M059J (cell line): ENCODE measurements at regions not wholly inside any gene's neighbourhood (a gene's known extent, or its start where the extent isn't known, plus 50 kb on each side); places are given as distances from the start of the nearest gene placed in this dataset.
"Not testable (repeated sequence)": the region's sequence is repeated elsewhere in the genome, so short reads cannot be mapped to it uniquely, and the experiment has no call there.

Experiments
- DNase-seq: peaks from one replicate; pipeline ENCODE4 v3.0.0-alpha.2; 2012; ENCODE audit warnings: low read depth

- not testable (repeated sequence) for DNase-seq
Measured at GRCh38 chr11:67873223-67873622, 130.7 kb downstream of the UNC93B1 start.

GRCh38 chr11:67871168-67871567, 132.7 kb downstream of the UNC93B1 start:
- not testable (repeated sequence) for DNase-seq

GRCh38 chr11:67862896-67863295, 141.0 kb downstream of the UNC93B1 start:
- not testable (repeated sequence) for DNase-seq

GRCh38 chr11:67859513-67860161, 144.3 kb downstream of the UNC93B1 start:
- DNase-seq, result not testable (repeated sequence)

GRCh38 chr11:67850747-67851146, 153.2 kb downstream of the UNC93B1 start:
- DNase-seq, result not testable (repeated sequence)

- not testable (repeated sequence) for DNase-seq
Measured at GRCh38 chr11:67849766-67850165, 154.1 kb downstream of the UNC93B1 start.

GRCh38 chr11:67847896-67848875, 155.7 kb downstream of the UNC93B1 start:
- DNase-seq, result not testable (repeated sequence)

- DNase-seq, result not testable (repeated sequence)
Measured at GRCh38 chr11:67846303-67846702, 157.6 kb downstream of the UNC93B1 start.

- not testable (repeated sequence) for DNase-seq
Measured at GRCh38 chr11:67845296-67845695, 158.6 kb downstream of the UNC93B1 start.

GRCh38 chr11:67840599-67840998, 163.3 kb downstream of the UNC93B1 start:
- not testable (repeated sequence) for DNase-seq

GRCh38 chr11:67830152-67830551, 155.7 kb upstream of the ALDH3B2 start:
- not testable (repeated sequence) for DNase-seq

GRCh38 chr11:67826951-67827296, 152.5 kb upstream of the ALDH3B2 start:
- not testable (repeated sequence) for DNase-seq

- DNase-seq, result not testable (repeated sequence)
Measured at GRCh38 chr11:67826028-67826950, 151.9 kb upstream of the ALDH3B2 start.

- not testable (repeated sequence) for DNase-seq
Measured at GRCh38 chr11:67824861-67825260, 150.4 kb upstream of the ALDH3B2 start.

- DNase-seq, result no peak
Measured at GRCh38 chr11:67820081-67820480, 145.7 kb upstream of the ALDH3B2 start.

GRCh38 chr11:67817558-67817957, 143.1 kb upstream of the ALDH3B2 start:
- not testable (repeated sequence) for DNase-seq

- peak; percentile 35 for DNase-seq
Measured at GRCh38 chr11:67809301-67809700, 134.9 kb upstream of the ALDH3B2 start.

- DNase-seq, result not testable (repeated sequence)
Measured at GRCh38 chr11:67807896-67808295, 133.5 kb upstream of the ALDH3B2 start.

GRCh38 chr11:67806728-67807235, 132.4 kb upstream of the ALDH3B2 start:
- DNase-seq, result not testable (repeated sequence)

GRCh38 chr11:67806183-67806582, 131.8 kb upstream of the ALDH3B2 start:
- peak; percentile 11 for DNase-seq
